ENCODE measurements at regions not wholly inside any gene's neighbourhood (a gene's known extent, or its start where the extent isn't known, plus 50 kb on each side); places are given as distances from the start of the nearest gene placed in this dataset.

GRCh38 chrX:118249146-118249545 is 96.8 kb upstream of the WDR44 start:
- no peak for TF ChIP-seq MAX (IDR thresholded peaks at IDR 0.05)
- TF ChIP-seq CTCF (IDR thresholded peaks at IDR 0.05; ENCODE audit: control extremely low read depth in 1 of 3, insufficient read depth in 1 of 3, low read depth in 1 of 3, low read length in 3 of 3): no peak
- TF ChIP-seq TCF12 (IDR thresholded peaks at IDR 0.05; ENCODE audit: low read depth, low read length): no peak

Measured in H1 (cell line).